ENCODE measurements at regions not wholly inside any gene's neighbourhood (a gene's known extent, or its start where the extent isn't known, plus 50 kb on each side); places are given as distances from the start of the nearest gene placed in this dataset.

DNA sequence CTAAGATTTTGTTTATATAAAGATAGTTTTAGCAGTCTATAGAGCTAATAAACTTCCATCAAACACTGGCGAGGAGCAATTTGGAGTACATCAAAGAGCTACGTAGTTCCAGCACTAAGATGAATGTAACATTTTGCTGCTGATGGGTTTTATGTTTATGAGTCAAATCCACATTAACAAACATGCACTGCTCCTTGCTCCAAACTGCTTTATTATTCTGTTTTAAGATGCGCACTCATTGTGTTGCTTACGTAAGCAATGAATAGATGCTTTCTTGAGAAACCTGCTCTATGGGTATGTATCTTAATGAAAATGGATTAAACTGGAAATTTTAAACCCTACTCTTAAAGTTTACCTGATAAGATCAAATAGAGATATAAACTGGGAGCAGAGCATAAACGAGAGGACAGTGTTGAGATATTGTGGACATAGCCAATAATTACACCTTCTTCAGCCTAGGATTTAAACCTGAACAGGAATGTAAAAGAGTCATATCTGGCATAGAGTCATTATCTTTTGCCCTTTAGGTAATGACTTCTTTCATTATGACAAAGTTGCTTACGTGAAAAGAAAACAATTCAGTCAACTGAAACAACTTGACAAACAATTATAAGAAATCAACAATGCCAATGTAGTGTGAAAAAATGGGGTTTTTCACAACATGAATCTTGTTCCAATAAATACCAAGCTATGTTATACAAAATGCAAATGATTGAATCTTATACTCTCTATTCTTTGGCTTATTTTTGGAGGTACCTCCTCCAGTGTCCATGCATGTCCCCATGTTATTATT, 153.5 kb upstream of the MTPN start:
- POLR2A ChIA-PET, result no interaction called here

DNA sequence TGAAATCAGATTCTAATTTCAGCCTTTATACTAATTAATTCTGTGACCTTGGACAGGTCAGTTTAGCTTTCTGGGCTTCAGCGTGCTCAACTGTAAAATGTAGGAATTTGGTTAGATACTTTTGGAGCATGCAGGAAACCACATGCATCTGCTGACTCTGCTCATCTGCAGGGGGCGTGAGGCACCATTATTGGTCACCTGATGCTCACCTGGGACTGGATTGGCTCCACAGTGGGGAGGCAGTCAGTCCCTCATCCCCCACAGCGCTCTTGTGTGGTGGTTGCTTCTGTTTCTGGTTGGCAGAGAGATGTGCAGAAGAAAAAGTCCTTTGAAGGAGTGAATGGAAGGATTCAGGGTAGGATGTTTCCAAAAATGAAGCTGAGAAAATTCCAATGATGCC, 150.9 kb upstream of the MTPN start:
- Histone ChIP-seq H3K27me3 (replicated peaks in 1 of 4; ENCODE audit: control extremely low read depth in 1 of 4, control insufficient read depth in 3 of 4, insufficient read depth in 4 of 4, low read length in 3 of 4) (no peaks in the 10 kb centered on the region), H3K4me3 (ENCODE audit: control extremely low read depth in 1 of 5, extremely low read depth in 1 of 5, insufficient read depth in 1 of 5, low read depth in 2 of 5, low read length in 4 of 5) (no peak overlapping the region), H3K4me1 (ENCODE audit: control insufficient read depth in 2 of 2, insufficient read depth in 2 of 2, low read length in 2 of 2) (no peaks in the 10 kb centered on the region), H2AFZ (ENCODE audit: insufficient read depth, low read depth, low read length, poor library complexity, severe bottlenecking) (no peak overlapping the region), H4K20me1 (ENCODE audit: control insufficient read depth, insufficient read depth, low read length, poor library complexity, severe bottlenecking) (no peaks in the 10 kb centered on the region), H3K9ac (ENCODE audit: low read length) (no peak overlapping the region), H3K27ac (ENCODE audit: low read length in 2 of 2) (no peak overlapping the region), H3K9me3 (ENCODE audit: control extremely low read depth in 1 of 3, control insufficient read depth in 2 of 3, insufficient read depth in 1 of 3, low read length in 2 of 3) (no peaks in the 10 kb centered on the region), H3K36me3 (replicated peaks in 1 of 2; ENCODE audit: control extremely low read depth in 1 of 2, control insufficient read depth in 1 of 2, extremely low read depth in 1 of 2, insufficient read depth in 2 of 2, low read length in 1 of 2) (no peaks in the 10 kb centered on the region), H3K4me2 (replicated peaks; ENCODE audit: low read depth, low read length, poor library complexity, severe bottlenecking) (no peak overlapping the region), H3K79me2 (ENCODE audit: control insufficient read depth, insufficient read depth, low read length) (no peaks in the 10 kb centered on the region)
- Mint-ChIP-seq H3K27ac (no peak overlapping the region), H3K4me3 (no peak overlapping the region), H3K27me3 (no peaks in the 10 kb centered on the region), H3K9me3 (ENCODE audit: insufficient read depth) (no peaks in the 10 kb centered on the region), H3K4me1 (no peaks in the 10 kb centered on the region)
- ATAC-seq (ENCODE audit: low read depth) (no peak), DNase-seq (no peak)
- CTCF ChIA-PET, result no interaction called here
- WGBS (ENCODE audit: insufficient coverage), result 75% methylated on average over 2 of the region's 3 CpGs
- TF ChIP-seq EZH2 (IDR thresholded peaks at IDR 0.05; ENCODE audit: borderline replicate concordance, insufficient read depth, low read depth, low read length, poor library complexity, severe bottlenecking), result no peak
- intact Hi-C loops (cut with micrococcal nuclease), result no loop called here
- POLR2A ChIA-PET, result no interaction called here

More for the DNA sequence above, 153.5 kb upstream of the MTPN start:
- no peaks in the 10 kb centered on the region for H3K9me3 ChIP-seq (ENCODE audit: control extremely low read depth in 1 of 3, control insufficient read depth in 2 of 3, insufficient read depth in 1 of 3, low read length in 2 of 3)
- no peaks in the 10 kb centered on the region for H3K36me3 ChIP-seq (replicated peaks in 1 of 2; ENCODE audit: control extremely low read depth in 1 of 2, control insufficient read depth in 1 of 2, extremely low read depth in 1 of 2, insufficient read depth in 2 of 2, low read length in 1 of 2)
- H3K4me2 ChIP-seq (replicated peaks; ENCODE audit: low read depth, low read length, poor library complexity, severe bottlenecking), result no peak overlapping the region
- H2AFZ ChIP-seq (ENCODE audit: insufficient read depth, low read depth, low read length, poor library complexity, severe bottlenecking), result no peak overlapping the region
- Mint-ChIP-seq H3K4me1 (no peaks in the 10 kb centered on the region), H3K27ac (no peak overlapping the region), H3K27me3 (peaks cover 7% of the 10 kb centered on the region), H3K9me3 (ENCODE audit: insufficient read depth) (no peaks in the 10 kb centered on the region), H3K4me3 (no peak overlapping the region)
- H3K4me3 ChIP-seq (ENCODE audit: control extremely low read depth in 1 of 5, extremely low read depth in 1 of 5, insufficient read depth in 1 of 5, low read depth in 2 of 5, low read length in 4 of 5), result no peak overlapping the region
- no peaks in the 10 kb centered on the region for H3K4me1 ChIP-seq (ENCODE audit: control insufficient read depth in 2 of 2, insufficient read depth in 2 of 2, low read length in 2 of 2)
- intact Hi-C loops (cut with micrococcal nuclease), result no loop called here
- H3K27ac ChIP-seq (ENCODE audit: low read length in 2 of 2), result no peak overlapping the region
- TF ChIP-seq EZH2 (IDR thresholded peaks at IDR 0.05; ENCODE audit: borderline replicate concordance, insufficient read depth, low read depth, low read length, poor library complexity, severe bottlenecking), result no peak
- TF ChIP-seq, protein P1, sequence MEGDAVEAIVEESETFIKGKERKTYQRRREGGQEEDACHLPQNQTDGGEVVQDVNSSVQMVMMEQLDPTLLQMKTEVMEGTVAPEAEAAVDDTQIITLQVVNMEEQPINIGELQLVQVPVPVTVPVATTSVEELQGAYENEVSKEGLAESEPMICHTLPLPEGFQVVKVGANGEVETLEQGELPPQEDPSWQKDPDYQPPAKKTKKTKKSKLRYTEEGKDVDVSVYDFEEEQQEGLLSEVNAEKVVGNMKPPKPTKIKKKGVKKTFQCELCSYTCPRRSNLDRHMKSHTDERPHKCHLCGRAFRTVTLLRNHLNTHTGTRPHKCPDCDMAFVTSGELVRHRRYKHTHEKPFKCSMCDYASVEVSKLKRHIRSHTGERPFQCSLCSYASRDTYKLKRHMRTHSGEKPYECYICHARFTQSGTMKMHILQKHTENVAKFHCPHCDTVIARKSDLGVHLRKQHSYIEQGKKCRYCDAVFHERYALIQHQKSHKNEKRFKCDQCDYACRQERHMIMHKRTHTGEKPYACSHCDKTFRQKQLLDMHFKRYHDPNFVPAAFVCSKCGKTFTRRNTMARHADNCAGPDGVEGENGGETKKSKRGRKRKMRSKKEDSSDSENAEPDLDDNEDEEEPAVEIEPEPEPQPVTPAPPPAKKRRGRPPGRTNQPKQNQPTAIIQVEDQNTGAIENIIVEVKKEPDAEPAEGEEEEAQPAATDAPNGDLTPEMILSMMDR (IDR thresholded peaks at IDR 0.05), result no peak
- CTCF ChIA-PET, result no interaction called here
- no peaks in the 10 kb centered on the region for H3K79me2 ChIP-seq (ENCODE audit: control insufficient read depth, insufficient read depth, low read length)
- H3K9ac ChIP-seq (ENCODE audit: low read length), result no peak overlapping the region
- H4K20me1 ChIP-seq (ENCODE audit: control insufficient read depth, insufficient read depth, low read length, poor library complexity, severe bottlenecking), result no peaks in the 10 kb centered on the region
- ATAC-seq (ENCODE audit: low read depth) (no peak), DNase-seq (no peak)
- WGBS (ENCODE audit: insufficient coverage), result no CpG with 5 or more reads among the region's 6 CpGs
- no peaks in the 10 kb centered on the region for H3K27me3 ChIP-seq (replicated peaks in 1 of 4; ENCODE audit: control extremely low read depth in 1 of 4, control insufficient read depth in 3 of 4, insufficient read depth in 4 of 4, low read length in 3 of 4)

Data from B cell (primary cell).